ENCODE measurements at regions not wholly inside any gene's neighbourhood (a gene's known extent, or its start where the extent isn't known, plus 50 kb on each side); places are given as distances from the start of the nearest gene placed in this dataset.

DNA sequence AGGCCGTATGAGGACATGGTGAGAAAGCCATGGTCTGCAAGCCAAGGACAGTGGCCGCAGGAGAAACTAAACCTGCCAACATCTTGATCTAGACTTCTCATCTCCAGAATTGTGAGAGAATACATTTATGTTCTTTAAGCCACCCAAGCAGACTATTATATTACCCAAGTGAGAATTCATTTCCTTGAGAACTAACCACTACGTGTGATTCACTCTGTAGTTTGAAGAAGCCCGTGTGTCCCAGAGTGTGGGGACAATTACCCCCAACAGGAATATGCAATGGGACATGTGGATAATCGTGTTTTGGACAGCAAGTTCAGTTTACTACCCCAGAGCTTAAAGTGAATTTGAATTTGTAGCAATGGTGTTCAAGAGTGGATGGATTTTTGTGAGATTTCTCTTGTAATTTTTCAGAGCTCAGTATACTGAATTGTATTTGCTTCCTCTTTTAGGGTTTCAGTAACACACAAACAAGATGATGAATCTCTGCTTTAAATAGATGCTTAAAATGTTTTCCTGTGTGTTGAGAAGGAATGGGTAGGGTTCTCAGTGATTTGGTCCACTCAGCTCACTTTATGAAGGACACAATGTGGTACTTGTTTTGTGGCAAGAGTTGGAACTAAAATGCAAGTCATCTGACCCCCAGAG lies 100.0 kb upstream of the ARHGAP20 start:
- TF ChIP-seq, protein P1, sequence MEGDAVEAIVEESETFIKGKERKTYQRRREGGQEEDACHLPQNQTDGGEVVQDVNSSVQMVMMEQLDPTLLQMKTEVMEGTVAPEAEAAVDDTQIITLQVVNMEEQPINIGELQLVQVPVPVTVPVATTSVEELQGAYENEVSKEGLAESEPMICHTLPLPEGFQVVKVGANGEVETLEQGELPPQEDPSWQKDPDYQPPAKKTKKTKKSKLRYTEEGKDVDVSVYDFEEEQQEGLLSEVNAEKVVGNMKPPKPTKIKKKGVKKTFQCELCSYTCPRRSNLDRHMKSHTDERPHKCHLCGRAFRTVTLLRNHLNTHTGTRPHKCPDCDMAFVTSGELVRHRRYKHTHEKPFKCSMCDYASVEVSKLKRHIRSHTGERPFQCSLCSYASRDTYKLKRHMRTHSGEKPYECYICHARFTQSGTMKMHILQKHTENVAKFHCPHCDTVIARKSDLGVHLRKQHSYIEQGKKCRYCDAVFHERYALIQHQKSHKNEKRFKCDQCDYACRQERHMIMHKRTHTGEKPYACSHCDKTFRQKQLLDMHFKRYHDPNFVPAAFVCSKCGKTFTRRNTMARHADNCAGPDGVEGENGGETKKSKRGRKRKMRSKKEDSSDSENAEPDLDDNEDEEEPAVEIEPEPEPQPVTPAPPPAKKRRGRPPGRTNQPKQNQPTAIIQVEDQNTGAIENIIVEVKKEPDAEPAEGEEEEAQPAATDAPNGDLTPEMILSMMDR (IDR thresholded peaks at IDR 0.05), result no peak
- Histone ChIP-seq H3K4me3 (no peak overlapping the region), H3K27me3 (no peaks in the 10 kb centered on the region), H3K27ac (no peak overlapping the region), H3K36me3 (no peaks in the 10 kb centered on the region), H3K9me3 (peaks cover 0 to 20% (median 2%) of the 10 kb centered on the region in 11 donors), H3K4me1 (no peaks in the 10 kb centered on the region)
- intact Hi-C loops (cut with DNase I), result no loop called here
- DNase-seq, result no peak
- no peak for ATAC-seq
- WGBS, 2 donors, result 80 to 82% methylated on average over 5 of the region's 5 CpGs

DNA sequence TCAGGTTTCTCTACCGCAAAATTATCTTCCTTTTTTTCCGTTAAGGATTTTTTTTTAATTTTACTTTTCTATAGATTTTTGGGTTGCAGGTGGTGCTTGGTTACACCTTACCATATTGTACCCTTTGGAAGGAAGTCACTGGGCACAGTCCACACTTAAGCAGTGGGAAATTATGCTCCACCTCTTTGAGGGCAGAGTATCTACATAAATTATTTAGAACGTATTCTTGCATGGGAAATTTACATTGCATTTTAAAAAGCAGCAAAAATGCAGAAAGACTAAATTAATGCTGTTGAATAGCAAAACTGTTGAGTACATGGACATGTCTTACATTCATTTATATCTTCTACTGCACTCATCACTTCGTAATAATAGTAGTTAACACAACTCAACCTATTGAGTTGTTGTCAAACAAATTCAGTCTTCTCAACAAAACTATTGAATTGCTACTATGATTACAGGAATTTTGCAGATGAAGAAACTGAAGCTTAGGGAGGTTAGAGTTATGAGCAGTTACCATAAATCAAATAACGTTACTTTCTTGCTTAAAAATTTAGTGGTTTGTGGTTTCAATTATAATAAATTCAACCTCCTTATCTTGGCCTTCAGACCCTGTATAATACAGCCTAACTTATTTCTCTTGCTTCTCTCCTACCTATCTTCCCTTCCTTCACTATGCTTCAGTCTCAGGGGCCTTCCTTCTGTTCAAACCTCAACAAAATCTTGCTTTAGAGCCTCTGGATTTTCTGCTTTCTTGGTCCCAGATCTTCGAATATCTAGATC lies 97.4 kb upstream of the ARHGAP20 start:
- Histone ChIP-seq H3K27me3 (no peaks in the 10 kb centered on the region), H3K4me1 (no peaks in the 10 kb centered on the region), H3K9me3 (peaks cover 0 to 6% (median 0%) of the 10 kb centered on the region in 11 donors), H3K4me3 (no peak overlapping the region), H3K27ac (no peak overlapping the region), H3K36me3 (no peaks in the 10 kb centered on the region)
- intact Hi-C loops (cut with DNase I), result no loop called here
- WGBS, 2 donors, result 75 to 79% methylated on average over 6 of the region's 6 CpGs
- TF ChIP-seq, protein P1 (IDR thresholded peaks at IDR 0.05), result no peak
- ATAC-seq (no peak), DNase-seq (no peak)

DNA sequence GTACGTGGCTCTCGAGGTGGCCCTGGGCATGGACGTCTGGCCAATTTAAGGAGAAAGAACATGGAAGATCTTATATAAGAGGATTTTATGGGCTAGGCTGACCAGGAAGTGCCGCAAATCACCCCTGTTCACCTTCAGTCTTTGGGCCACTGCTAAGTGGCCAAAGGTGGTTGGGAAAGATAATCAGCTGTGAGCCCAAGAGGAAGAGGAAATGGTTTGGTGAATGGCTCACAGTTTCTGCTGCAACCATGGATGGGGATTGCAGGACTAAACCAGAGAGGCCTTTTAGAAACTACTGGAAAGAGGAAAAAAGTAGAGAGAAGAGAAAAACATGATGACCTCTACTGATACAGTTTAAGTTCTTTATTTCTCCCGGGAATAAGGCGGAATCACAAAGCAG lies 96.0 kb upstream of the ARHGAP20 start:
- no peaks in the 10 kb centered on the region for H3K4me1 ChIP-seq
- DNase-seq, result no peak

DNA sequence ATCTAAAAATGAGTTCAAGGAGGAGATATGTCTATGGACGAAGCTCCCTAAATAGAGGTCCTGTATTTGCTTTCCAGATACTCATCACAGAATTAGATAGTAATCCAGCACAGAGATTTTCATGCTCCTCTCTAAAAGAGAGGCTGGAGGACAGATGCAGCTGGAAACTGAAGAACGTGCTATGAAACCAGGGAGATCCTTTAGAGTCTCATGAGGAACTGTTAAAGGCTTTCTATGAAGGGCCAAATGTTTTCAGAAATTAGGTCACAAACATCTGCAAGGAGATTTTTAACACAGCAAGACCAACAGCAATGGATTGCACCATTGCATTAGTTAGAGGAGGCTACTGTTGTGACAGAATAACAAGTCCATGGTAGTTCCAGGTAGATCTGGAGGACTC lies 95.6 kb upstream of the ARHGAP20 start:
- Histone ChIP-seq H3K27ac (no peak overlapping the region), H3K27me3 (no peaks in the 10 kb centered on the region), H3K9me3 (peaks cover 0 to 2% (median 0%) of the 10 kb centered on the region in 11 donors), H3K4me3 (no peak overlapping the region), H3K4me1 (no peaks in the 10 kb centered on the region), H3K36me3 (no peaks in the 10 kb centered on the region)
- TF ChIP-seq, protein P1 (IDR thresholded peaks at IDR 0.05), result no peak
- DNase-seq, result no peak
- intact Hi-C loops (cut with DNase I), result no loop called here
- 79 to 80% methylated on average over 2 of the region's 2 CpGs for WGBS, 2 donors
- ATAC-seq, result no peak

More for the DNA sequence above, 96.0 kb upstream of the ARHGAP20 start:
- 87 to 90% methylated on average over 6 of the region's 6 CpGs for WGBS, 2 donors
- no peak for ATAC-seq
- Histone ChIP-seq H3K4me3 (no peak overlapping the region), H3K27ac (no peak overlapping the region), H3K36me3 (no peaks in the 10 kb centered on the region), H3K27me3 (no peaks in the 10 kb centered on the region), H3K9me3 (peaks cover 0 to 2% (median 0%) of the 10 kb centered on the region in 11 donors)
- intact Hi-C loops (cut with DNase I), result no loop called here
- TF ChIP-seq, protein P1 (IDR thresholded peaks at IDR 0.05), result no peak
